ENCODE measurements at regions not wholly inside any gene's neighbourhood (a gene's known extent, or its start where the extent isn't known, plus 50 kb on each side); places are given as distances from the start of the nearest gene placed in this dataset.
"Not testable (repeated sequence)": the region's sequence is repeated elsewhere in the genome, so short reads cannot be mapped to it uniquely, and the experiment has no call there.

DNA sequence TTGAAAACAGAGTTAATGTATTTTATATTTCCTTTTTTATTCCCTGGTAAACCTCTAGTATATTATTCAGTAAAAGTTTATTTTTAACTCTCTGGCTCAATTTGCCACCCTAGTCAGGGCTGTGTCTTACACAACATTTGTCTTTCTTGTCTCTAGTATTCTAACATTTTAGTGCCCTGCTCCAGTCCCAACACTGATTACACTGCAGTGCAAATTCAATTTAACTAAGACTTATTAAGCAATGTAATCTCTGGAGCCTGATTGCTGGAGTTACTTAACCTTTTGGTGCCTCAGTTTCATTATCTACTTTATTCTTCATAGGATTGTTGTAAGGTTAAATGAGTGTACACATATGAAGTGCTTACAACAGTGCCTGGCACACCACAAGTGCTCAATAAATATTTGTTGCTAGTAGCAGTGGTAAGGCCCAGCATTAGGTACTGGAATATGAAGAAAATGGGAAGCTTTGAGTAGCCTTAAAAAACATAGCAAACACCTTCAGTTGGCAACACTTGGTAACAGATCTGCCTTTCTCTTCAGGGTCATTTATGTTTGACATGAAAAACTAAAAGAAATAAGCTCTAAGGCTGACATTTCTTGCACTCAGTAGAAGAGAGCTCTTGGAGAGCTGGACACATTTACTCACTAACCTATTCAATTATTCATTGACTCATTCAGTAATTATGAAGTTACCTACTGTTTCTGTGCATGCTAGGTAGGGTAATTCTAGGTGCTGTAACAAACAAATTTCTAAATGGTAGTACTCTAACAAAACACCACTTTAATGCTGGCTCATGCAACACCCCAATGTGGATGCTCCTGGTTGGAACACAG lies 364.5 kb upstream of the EPHA3 start:
- Histone ChIP-seq H3K36me3 (no peaks in the 10 kb centered on the region), H3K4me1 (no peaks in the 10 kb centered on the region), H3K27me3 (ENCODE audit: low read depth) (no peaks in the 10 kb centered on the region), H3K27ac (no peak overlapping the region), H3K9me3 (no peaks in the 10 kb centered on the region), H3K4me3 (no peak overlapping the region)
- DNase-seq (no peak), ATAC-seq (peak; percentile 84 to 89)
- TF ChIP-seq, protein P1, sequence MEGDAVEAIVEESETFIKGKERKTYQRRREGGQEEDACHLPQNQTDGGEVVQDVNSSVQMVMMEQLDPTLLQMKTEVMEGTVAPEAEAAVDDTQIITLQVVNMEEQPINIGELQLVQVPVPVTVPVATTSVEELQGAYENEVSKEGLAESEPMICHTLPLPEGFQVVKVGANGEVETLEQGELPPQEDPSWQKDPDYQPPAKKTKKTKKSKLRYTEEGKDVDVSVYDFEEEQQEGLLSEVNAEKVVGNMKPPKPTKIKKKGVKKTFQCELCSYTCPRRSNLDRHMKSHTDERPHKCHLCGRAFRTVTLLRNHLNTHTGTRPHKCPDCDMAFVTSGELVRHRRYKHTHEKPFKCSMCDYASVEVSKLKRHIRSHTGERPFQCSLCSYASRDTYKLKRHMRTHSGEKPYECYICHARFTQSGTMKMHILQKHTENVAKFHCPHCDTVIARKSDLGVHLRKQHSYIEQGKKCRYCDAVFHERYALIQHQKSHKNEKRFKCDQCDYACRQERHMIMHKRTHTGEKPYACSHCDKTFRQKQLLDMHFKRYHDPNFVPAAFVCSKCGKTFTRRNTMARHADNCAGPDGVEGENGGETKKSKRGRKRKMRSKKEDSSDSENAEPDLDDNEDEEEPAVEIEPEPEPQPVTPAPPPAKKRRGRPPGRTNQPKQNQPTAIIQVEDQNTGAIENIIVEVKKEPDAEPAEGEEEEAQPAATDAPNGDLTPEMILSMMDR (IDR thresholded peaks at IDR 0.05) = no peak
- intact Hi-C loops (cut with DNase I) = no loop called here

DNA sequence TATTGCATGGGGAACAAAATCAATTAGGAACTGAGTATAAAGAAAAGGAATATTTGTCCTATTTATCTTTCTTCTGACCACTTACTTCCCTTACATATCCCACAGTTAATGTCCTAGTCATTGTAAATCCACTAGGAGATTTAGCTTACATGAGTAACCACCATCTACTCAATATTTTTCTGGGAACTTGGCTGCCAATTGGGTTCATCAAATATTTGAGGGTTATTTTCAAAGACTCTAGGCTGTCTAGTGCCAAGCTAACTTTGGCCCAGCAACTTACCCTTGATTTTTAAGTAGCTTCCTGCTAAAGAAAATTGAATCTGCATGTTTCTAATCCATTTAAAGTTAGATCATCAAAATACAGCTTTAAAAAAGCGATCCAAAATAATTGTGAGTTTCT lies 362.5 kb upstream of the EPHA3 start:
- no peaks in the 10 kb centered on the region for H3K4me1 ChIP-seq
- H3K4me3 ChIP-seq = no peak overlapping the region
- TF ChIP-seq, protein P1 (IDR thresholded peaks at IDR 0.05) = no peak
- intact Hi-C loops (cut with DNase I) = no loop called here
- no peaks in the 10 kb centered on the region for H3K9me3 ChIP-seq
- H3K27me3 ChIP-seq (ENCODE audit: low read depth) = no peaks in the 10 kb centered on the region
- DNase-seq (no peak), ATAC-seq (no peak)
- H3K27ac ChIP-seq = no peak overlapping the region
- no peaks in the 10 kb centered on the region for H3K36me3 ChIP-seq

DNA sequence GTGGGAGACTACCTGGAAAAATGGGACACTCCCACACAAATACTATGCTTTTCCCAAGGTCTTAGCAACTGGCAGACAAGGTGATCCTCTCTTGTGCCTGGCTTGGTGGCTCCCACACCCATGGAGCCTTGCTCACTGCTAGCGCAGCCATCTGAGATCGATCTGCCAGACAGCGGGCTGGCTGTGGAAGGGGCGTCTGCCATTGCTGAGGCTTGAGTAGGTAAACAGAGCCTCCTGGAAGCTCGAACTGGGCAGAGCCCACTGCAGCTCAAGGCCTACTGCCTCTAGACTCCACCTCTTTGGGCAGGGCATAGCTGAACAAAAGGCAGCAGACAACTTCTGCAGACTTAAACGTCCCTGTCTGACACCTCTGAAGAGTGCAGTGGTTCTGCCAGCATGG lies 360.3 kb upstream of the EPHA3 start:
- H3K27me3 ChIP-seq (ENCODE audit: low read depth); H3K4me1 ChIP-seq; DNase-seq; H3K36me3 ChIP-seq; intact Hi-C loops (cut with DNase I); H3K9me3 ChIP-seq; ATAC-seq; H3K4me3 ChIP-seq; H3K27ac ChIP-seq: not testable (repeated sequence)

DNA sequence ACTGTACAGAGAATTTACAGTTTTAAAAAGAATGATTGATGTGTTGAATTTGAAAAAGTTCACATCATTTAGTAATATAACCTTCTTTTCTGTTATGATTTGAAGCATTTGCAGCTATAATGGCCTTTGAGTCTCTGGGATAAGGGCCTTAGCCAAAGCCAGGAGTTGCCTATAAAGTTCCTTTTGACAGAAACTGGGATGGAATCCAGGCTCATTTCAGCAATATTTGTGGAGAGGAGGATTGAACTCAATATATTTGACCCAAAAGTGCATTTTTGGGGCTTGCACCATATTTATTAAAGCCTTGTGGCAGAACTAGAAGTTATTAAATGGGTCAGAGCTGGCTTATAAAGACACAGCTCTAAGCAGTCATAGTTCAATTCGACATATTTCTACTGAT lies 348.7 kb upstream of the EPHA3 start:
- no peaks in the 10 kb centered on the region for H3K27me3 ChIP-seq (ENCODE audit: low read depth)
- intact Hi-C loops (cut with DNase I) = no loop called here
- H3K4me3 ChIP-seq = no peak overlapping the region
- ATAC-seq (no peak), DNase-seq (no peak)
- no peaks in the 10 kb centered on the region for H3K9me3 ChIP-seq
- H3K36me3 ChIP-seq = no peaks in the 10 kb centered on the region
- no peaks in the 10 kb centered on the region for H3K4me1 ChIP-seq
- TF ChIP-seq, protein P1 (IDR thresholded peaks at IDR 0.05) = no peak
- H3K27ac ChIP-seq = no peak overlapping the region

DNA sequence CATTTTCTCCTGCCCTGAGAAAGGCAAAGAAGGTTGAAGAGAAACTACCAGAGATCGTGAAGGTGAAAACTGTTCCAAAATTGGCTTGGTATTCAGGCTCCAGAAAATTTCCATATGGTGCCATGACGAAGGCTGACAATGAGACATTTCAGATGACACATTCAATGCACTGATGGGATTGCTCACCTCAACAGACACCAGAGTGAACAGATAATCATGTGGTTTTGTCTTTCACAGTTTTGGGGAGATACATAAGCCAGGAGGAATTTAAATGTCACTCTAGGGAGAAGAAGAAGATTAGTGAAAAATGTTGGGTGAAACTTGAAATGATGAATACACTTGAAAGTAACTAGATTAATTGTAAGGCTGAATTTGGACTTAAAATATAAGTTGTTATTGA lies 339.7 kb upstream of the EPHA3 start:
- TF ChIP-seq, protein P1 (IDR thresholded peaks at IDR 0.05) = no peak
- DNase-seq = no peak
- intact Hi-C loops (cut with DNase I) = no loop called here
- Histone ChIP-seq H3K4me3 (no peak overlapping the region), H3K27ac (no peak overlapping the region), H3K36me3 (no peaks in the 10 kb centered on the region), H3K27me3 (ENCODE audit: low read depth) (no peaks in the 10 kb centered on the region), H3K9me3 (no peaks in the 10 kb centered on the region), H3K4me1 (no peaks in the 10 kb centered on the region)
- no peak for ATAC-seq

DNA sequence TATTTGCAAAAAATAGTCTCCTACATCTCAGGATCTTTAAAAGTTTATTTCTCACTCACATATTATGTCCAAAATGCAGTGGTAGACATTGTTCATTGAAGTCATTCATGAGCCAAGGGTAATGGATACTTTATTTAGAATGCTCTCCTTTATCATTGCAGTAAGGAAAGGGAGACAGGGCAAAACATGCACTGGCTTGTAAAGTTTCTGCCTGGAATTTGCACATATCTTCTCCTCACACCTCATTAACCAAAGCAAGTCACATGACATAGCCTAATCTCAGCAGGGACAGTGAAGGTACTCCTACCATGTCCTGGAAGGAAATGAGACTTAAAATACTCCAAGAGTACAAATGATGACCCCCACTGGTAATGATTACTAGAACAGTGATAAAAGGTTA lies 333.7 kb upstream of the EPHA3 start:
- no peak overlapping the region for H3K27ac ChIP-seq
- intact Hi-C loops (cut with DNase I) = no loop called here
- no peaks in the 10 kb centered on the region for H3K4me1 ChIP-seq
- H3K27me3 ChIP-seq (ENCODE audit: low read depth) = no peaks in the 10 kb centered on the region
- H3K9me3 ChIP-seq = no peaks in the 10 kb centered on the region
- no peak for DNase-seq
- TF ChIP-seq, protein P1 (IDR thresholded peaks at IDR 0.05) = no peak
- ATAC-seq = no peak
- H3K36me3 ChIP-seq = no peaks in the 10 kb centered on the region
- H3K4me3 ChIP-seq = no peak overlapping the region

Measured in lower lobe of right lung (tissue), 2 donors.